OCI-LY7 (cell line): ENCODE measurements at regions not wholly inside any gene's neighbourhood (a gene's known extent, or its start where the extent isn't known, plus 50 kb on each side); places are given as distances from the start of the nearest gene placed in this dataset.

Source experiments
- BruUV-seq: library from RNA; stranded (reverse); fragments of 400-500 nt; replicated peaks from 2 replicates; lab custom pipeline; 2021; lab: Mats Ljungman, UMichigan
- CTCF ChIA-PET: fragments of 300-600 bp; sonication (Branson Sonifier 250); formaldehyde crosslinking; loops from one replicate; lab custom pipeline; 2022; ENCODE audit warnings: antibody characterized with exemption; ENCODE audit not compliant: unreplicated experiment; lab: Charles Lee
- POLR2A ChIA-PET: fragments of 300-600 bp; sonication (Branson Sonifier 250); formaldehyde crosslinking; loops from one replicate; lab custom pipeline; 2022; ENCODE audit warnings: antibody characterized with exemption; lab: Charles Lee
- DNase-seq: peaks from one replicate; pipeline ENCODE4 v3.0.0-alpha.2; 2015; ENCODE audit warnings: low spot score
- H2AFZ ChIP-seq: fragments of 200-600 bp; sonication (generic), shearing (Covaris generic); 2 replicates; pipeline ENCODE4 v1.6.1; 2014; ENCODE audit warnings: mild to moderate bottlenecking, antibody characterized with exemption, low read length, moderate library complexity
- H3K27ac ChIP-seq: fragments of 200-600 bp; sonication (generic); 2 replicates; pipeline ENCODE4 v1.5.1; 2014; ENCODE audit warnings: mixed run types, low read depth, mild to moderate bottlenecking, moderate library complexity, low read length, inconsistent platforms; ENCODE audit not compliant: poor library complexity, severe bottlenecking
- H3K36me3 ChIP-seq: fragments of 200-600 bp; sonication (generic); 2 replicates; pipeline ENCODE4 v1.6.1; 2014; ENCODE audit warnings: mild to moderate bottlenecking, antibody characterized with exemption, low read length, moderate library complexity, mixed read lengths; ENCODE audit not compliant: insufficient read depth
- H3K4me1 ChIP-seq: fragments of 200-600 bp; sonication (generic); 2 replicates; pipeline ENCODE4 v1.5.1; 2014; ENCODE audit warnings: mild to moderate bottlenecking, low read length; ENCODE audit not compliant: insufficient read depth, poor library complexity, severe bottlenecking
- H3K4me2 ChIP-seq: fragments of 200-600 bp; sonication (generic); 2 replicates; pipeline ENCODE4 v1.6.1; 2014; ENCODE audit warnings: mild to moderate bottlenecking, low read length
- H3K4me3 ChIP-seq: fragments of 200-600 bp; sonication (generic); 2 replicates; pipeline ENCODE4 v1.5.1; 2014; ENCODE audit warnings: mild to moderate bottlenecking, low read depth, low read length; ENCODE audit not compliant: poor library complexity, severe bottlenecking
- H3K79me2 ChIP-seq: fragments of 200-600 bp; sonication (generic); 2 replicates; pipeline ENCODE4 v1.6.1; 2016; ENCODE audit warnings: low read depth, mild to moderate bottlenecking, low read length, moderate library complexity, mixed read lengths; ENCODE audit not compliant: insufficient read depth
- H3K9me2 ChIP-seq: fragments of 200-600 bp; sonication (generic); 2 replicates; pipeline ENCODE4 v1.6.1; 2016; ENCODE audit warnings: mild to moderate bottlenecking, low read length, mixed read lengths; ENCODE audit not compliant: insufficient read depth
- H3K9me3 ChIP-seq: fragments of 200-600 bp; sonication (generic); 2 replicates; pipeline ENCODE4 v1.6.1; 2014; ENCODE audit warnings: mild to moderate bottlenecking, mixed run types, low read length, mixed read lengths
- H4K20me1 ChIP-seq: fragments of 200-600 bp; sonication (generic); 2 replicates; pipeline ENCODE4 v1.6.1; 2014; ENCODE audit warnings: mild to moderate bottlenecking, antibody characterized with exemption, low read length, moderate library complexity, mixed read lengths; ENCODE audit not compliant: insufficient read depth
- CTCF ChIP-seq: fragments of 200-600 bp; sonication (generic); conservative IDR thresholded peaks from 2 replicates; pipeline ENCODE4 v1.5.1; 2014; ENCODE audit warnings: mild to moderate bottlenecking, antibody characterized with exemption, low read length, moderate library complexity, mixed read lengths
- EZH2phosphoT487 ChIP-seq: fragments of 200-600 bp; sonication (generic); IDR thresholded peaks from 2 replicates; pipeline ENCODE4 v1.6.1; 2018; ENCODE audit warnings: low read depth, borderline replicate concordance, mild to moderate bottlenecking, mixed run types, antibody characterized with exemption, low read length, moderate library complexity, mixed read lengths
- intact Hi-C: fragments of 100-400 bp; cut with micrococcal nuclease; formaldehyde crosslinking; loops from one replicate; pipeline ENCODE4 v1.10.0; 2022; ENCODE audit not compliant: unreplicated experiment

- CTCF ChIA-PET = interaction anchor here (0.5 to 0.6 kb wide), 2 partner anchors 100 to 288 kb away, joined by 3 read pairs; no protein-coding TSS in a partner anchor
- DNase-seq = no peak
- TF ChIP-seq EZH2phosphoT487 = no peak
- TF ChIP-seq CTCF = no peak
- no peak overlapping the region for H2AFZ ChIP-seq
- BruUV-seq = no TSS peak
- intact Hi-C loops = no loop called here
- POLR2A ChIA-PET = interaction anchor here (0.6 kb wide), 1 partner anchor 650 kb away, joined by 3 read pairs; no protein-coding TSS in a partner anchor
- H3K4me3 ChIP-seq = no peak overlapping the region
- H3K4me2 ChIP-seq = no peak overlapping the region
- no peak overlapping the region for H3K27ac ChIP-seq
- H3K9me3 ChIP-seq = no peaks in the 10 kb centered on the region
- H4K20me1 ChIP-seq = no peaks in the 10 kb centered on the region
- H3K79me2 ChIP-seq = no peaks in the 10 kb centered on the region
- no peaks in the 10 kb centered on the region for H3K4me1 ChIP-seq
- no peaks in the 10 kb centered on the region for H3K9me2 ChIP-seq
- no peaks in the 10 kb centered on the region for H3K36me3 ChIP-seq
These were observed 751.4 kb upstream of the AUTS2 start for GRCh38 chr7:68846811-68847325.

- Histone ChIP-seq H3K79me2 (no peaks in the 10 kb centered on the region), H3K27ac (no peak overlapping the region), H3K4me2 (no peak overlapping the region), H4K20me1 (no peaks in the 10 kb centered on the region), H3K36me3 (no peaks in the 10 kb centered on the region), H3K9me2 (no peaks in the 10 kb centered on the region), H3K4me3 (no peak overlapping the region), H3K9me3 (no peaks in the 10 kb centered on the region), H3K4me1 (no peaks in the 10 kb centered on the region), H2AFZ (no peak overlapping the region)
- ChIA-PET POLR2A (no interaction called here), CTCF (no interaction called here)
- intact Hi-C loops = no loop called here
- DNase-seq = no peak
- BruUV-seq = no TSS peak
- no peak for TF ChIP-seq CTCF
- no peak for TF ChIP-seq EZH2phosphoT487
These were observed 745.0 kb upstream of the AUTS2 start for GRCh38 chr7:68853254-68853653.

- Histone ChIP-seq H4K20me1 (no peaks in the 10 kb centered on the region), H3K4me3 (no peak overlapping the region), H3K27ac (no peak overlapping the region), H3K9me2 (no peaks in the 10 kb centered on the region), H3K9me3 (no peaks in the 10 kb centered on the region), H3K36me3 (no peaks in the 10 kb centered on the region), H3K4me2 (no peak overlapping the region), H3K79me2 (no peaks in the 10 kb centered on the region), H3K4me1 (no peaks in the 10 kb centered on the region), H2AFZ (no peak overlapping the region)
- intact Hi-C loops = no loop called here
- ChIA-PET CTCF (no interaction called here), POLR2A (no interaction called here)
- BruUV-seq = no TSS peak
- DNase-seq = no peak
- no peak for TF ChIP-seq CTCF
- no peak for TF ChIP-seq EZH2phosphoT487
These were observed 740.7 kb upstream of the AUTS2 start for GRCh38 chr7:68857571-68857970.
